ENCODE measurements at regions not wholly inside any gene's neighbourhood (a gene's known extent, or its start where the extent isn't known, plus 50 kb on each side); places are given as distances from the start of the nearest gene placed in this dataset.

- no peak for TF ChIP-seq EZH2 (IDR thresholded peaks at IDR 0.05; ENCODE audit: insufficient read depth, poor library complexity, severe bottlenecking)
- no peak for TF ChIP-seq EZH2phosphoT487 (IDR thresholded peaks at IDR 0.05; ENCODE audit: insufficient read depth, low read depth)
These were observed 155.9 kb upstream of the SHB start for GRCh38 chr9:38224941-38225340.
